Neural crest cell (in vitro differentiated cells): ENCODE measurements at regions not wholly inside any gene's neighbourhood (a gene's known extent, or its start where the extent isn't known, plus 50 kb on each side); places are given as distances from the start of the nearest gene placed in this dataset.
"Not testable (repeated sequence)": the region's sequence is repeated elsewhere in the genome, so short reads cannot be mapped to it uniquely, and the experiment has no call there.

Source experiments
- DNase-seq: peaks from one replicate; pipeline ENCODE4 v3.0.0; 2021; ENCODE audit warnings: low read depth, mixed read lengths, low spot score
- H3K27ac Mint-ChIP-seq: one replicate; pipeline ENCODE4 v1.8.0; 2021; ENCODE audit warnings: mild to moderate bottlenecking, mixed read lengths; ENCODE audit not compliant: unreplicated experiment
- H3K27me3 Mint-ChIP-seq: 2 replicates; pipeline ENCODE4 v1.8.0; 2021; ENCODE audit warnings: low read depth, mild to moderate bottlenecking, mixed read lengths
- H3K36me3 Mint-ChIP-seq: 2 replicates; pipeline ENCODE4 v1.8.0; 2021; ENCODE audit warnings: low read depth, mild to moderate bottlenecking, mixed read lengths
- H3K4me1 Mint-ChIP-seq: 2 replicates; pipeline ENCODE4 v1.8.0; 2021; ENCODE audit warnings: mixed read lengths
- H3K4me3 Mint-ChIP-seq: one replicate; pipeline ENCODE4 v1.8.0; 2021; ENCODE audit warnings: mild to moderate bottlenecking, mixed read lengths
- H3K9me3 Mint-ChIP-seq: 2 replicates; pipeline ENCODE4 v1.8.0; 2021; ENCODE audit warnings: mixed read lengths
- CTCF ChIP-seq: fragments of 200-600 bp; sonication (generic); conservative IDR thresholded peaks from 2 replicates; pipeline ENCODE4 v1.5.0; 2021; ENCODE audit warnings: antibody characterized with exemption, mild to moderate bottlenecking

- H3K4me3 Mint-ChIP-seq = no peak overlapping the region
- no peaks in the 10 kb centered on the region for H3K36me3 Mint-ChIP-seq
- DNase-seq = no peak
- no peaks in the 10 kb centered on the region for H3K4me1 Mint-ChIP-seq
- H3K27me3 Mint-ChIP-seq = no peaks in the 10 kb centered on the region
- H3K9me3 Mint-ChIP-seq = peaks cover 2% of the 10 kb centered on the region
- no peak overlapping the region for H3K27ac Mint-ChIP-seq
- no peak for TF ChIP-seq CTCF
Observed at GRCh38 chr4:179372242-179372641, 1930.0 kb upstream of the AGA start.

GRCh38 chr4:179372746-179373145 is 1930.5 kb upstream of the AGA start:
- Mint-ChIP-seq H3K27me3 (no peaks in the 10 kb centered on the region), H3K4me1 (no peaks in the 10 kb centered on the region), H3K9me3 (peaks cover 2% of the 10 kb centered on the region), H3K27ac (no peak overlapping the region), H3K36me3 (no peaks in the 10 kb centered on the region), H3K4me3 (no peak overlapping the region)
- TF ChIP-seq CTCF = no peak
- no peak for DNase-seq

- not testable (repeated sequence) for H3K27ac Mint-ChIP-seq
Observed at GRCh38 chr4:179378847-179379246, 1936.6 kb upstream of the AGA start.

GRCh38 chr4:179392787-179393186 is 1950.5 kb upstream of the AGA start:
- no peaks in the 10 kb centered on the region for H3K27me3 Mint-ChIP-seq
- H3K27ac Mint-ChIP-seq = no peak overlapping the region
- peaks cover 8% of the 10 kb centered on the region for H3K9me3 Mint-ChIP-seq
- H3K4me1 Mint-ChIP-seq = no peaks in the 10 kb centered on the region
- no peaks in the 10 kb centered on the region for H3K36me3 Mint-ChIP-seq
- no peak for DNase-seq
- TF ChIP-seq CTCF = no peak
- no peak overlapping the region for H3K4me3 Mint-ChIP-seq

More at GRCh38 chr4:179378847-179379246, 1936.6 kb upstream of the AGA start:
- H3K27me3 Mint-ChIP-seq, H3K9me3 Mint-ChIP-seq, DNase-seq, H3K4me1 Mint-ChIP-seq, H3K36me3 Mint-ChIP-seq, H3K4me3 Mint-ChIP-seq: not testable (repeated sequence)

- Mint-ChIP-seq H3K27ac (no peak overlapping the region), H3K36me3 (no peaks in the 10 kb centered on the region), H3K27me3 (no peaks in the 10 kb centered on the region), H3K4me3 (no peak overlapping the region), H3K9me3 (peaks cover 6% of the 10 kb centered on the region), H3K4me1 (no peaks in the 10 kb centered on the region)
- DNase-seq = no peak
- no peak for TF ChIP-seq CTCF
Observed at GRCh38 chr4:179398414-179398813, 1956.2 kb upstream of the AGA start.

GRCh38 chr4:179399054-179399782 is 1957.0 kb upstream of the AGA start:
- Mint-ChIP-seq H3K4me3 (no peak overlapping the region), H3K27ac (no peak overlapping the region), H3K9me3 (peaks cover 7% of the 10 kb centered on the region), H3K4me1 (no peaks in the 10 kb centered on the region), H3K27me3 (no peaks in the 10 kb centered on the region), H3K36me3 (no peaks in the 10 kb centered on the region)
- no peak for DNase-seq
- TF ChIP-seq CTCF = no peak
